HG02840 (cell line): ENCODE measurements at regions not wholly inside any gene's neighbourhood (a gene's known extent, or its start where the extent isn't known, plus 50 kb on each side); places are given as distances from the start of the nearest gene placed in this dataset.
"Not testable (repeated sequence)": the region's sequence is repeated elsewhere in the genome, so short reads cannot be mapped to it uniquely, and the experiment has no call there.

Source experiments
- ATAC-seq: cut with Tn5 transposase; IDR thresholded peaks from one replicate; pipeline ENCODE4 v1.9.1; 2021; ENCODE audit warnings: mild to moderate bottlenecking, moderate library complexity, moderate number of reproducible peaks; ENCODE audit not compliant: unreplicated experiment, low FRiP score

GRCh38 chr4:107392951-107393350 lies 327.1 kb downstream of the PAPSS1 start:
- ATAC-seq, result no peak

GRCh38 chr4:107392380-107392779 lies 327.7 kb downstream of the PAPSS1 start:
- ATAC-seq, result no peak

- ATAC-seq, result no peak
Measured at GRCh38 chr4:107391630-107392028, 328.4 kb downstream of the PAPSS1 start.

GRCh38 chr4:107391009-107391629 lies 328.9 kb downstream of the PAPSS1 start:
- ATAC-seq, result no peak

GRCh38 chr4:107389965-107390364 lies 330.1 kb downstream of the PAPSS1 start:
- no peak for ATAC-seq

- ATAC-seq, result no peak
Measured at GRCh38 chr4:107388736-107389274, 331.2 kb downstream of the PAPSS1 start.

GRCh38 chr4:107380836-107381438 lies 339.1 kb downstream of the PAPSS1 start:
- ATAC-seq, result no peak

GRCh38 chr4:107380190-107380589 lies 339.8 kb downstream of the PAPSS1 start:
- ATAC-seq, result no peak

- no peak for ATAC-seq
Measured at GRCh38 chr4:107379054-107379869, 340.8 kb downstream of the PAPSS1 start.

- no peak for ATAC-seq
Measured at GRCh38 chr4:107376293-107376692, 340.2 kb upstream of the DKK2 start.

- ATAC-seq, result no peak
Measured at GRCh38 chr4:107366900-107367299, 330.8 kb upstream of the DKK2 start.

GRCh38 chr4:107366016-107366735 lies 330.1 kb upstream of the DKK2 start:
- ATAC-seq, result no peak

- ATAC-seq, result no peak
Measured at GRCh38 chr4:107363125-107363524, 327.0 kb upstream of the DKK2 start.

- ATAC-seq, result no peak
Measured at GRCh38 chr4:107359208-107359607, 323.1 kb upstream of the DKK2 start.

- ATAC-seq, result not testable (repeated sequence)
Measured at GRCh38 chr4:107354304-107354703, 318.2 kb upstream of the DKK2 start.

GRCh38 chr4:107351196-107351595 lies 315.1 kb upstream of the DKK2 start:
- no peak for ATAC-seq

GRCh38 chr4:107349732-107350131 lies 313.6 kb upstream of the DKK2 start:
- no peak for ATAC-seq

GRCh38 chr4:107349266-107349665 lies 313.2 kb upstream of the DKK2 start:
- no peak for ATAC-seq

- ATAC-seq, result no peak
Measured at GRCh38 chr4:107348188-107349050, 312.3 kb upstream of the DKK2 start.

GRCh38 chr4:107333518-107333917 lies 297.4 kb upstream of the DKK2 start:
- no peak for ATAC-seq
